GM21737 (cell line): ENCODE measurements at regions not wholly inside any gene's neighbourhood (a gene's known extent, or its start where the extent isn't known, plus 50 kb on each side); places are given as distances from the start of the nearest gene placed in this dataset.
"Not testable (repeated sequence)": the region's sequence is repeated elsewhere in the genome, so short reads cannot be mapped to it uniquely, and the experiment has no call there.

Experiments used
- ATAC-seq: cut with Tn5 transposase; IDR thresholded peaks from one replicate; pipeline ENCODE4 v1.9.1; 2021; ENCODE audit warnings: mild to moderate bottlenecking, moderate library complexity; ENCODE audit not compliant: unreplicated experiment

GRCh38 chr1:185409345-185409744, 92.3 kb upstream of the IVNS1ABP start:
- no peak for ATAC-seq

DNA sequence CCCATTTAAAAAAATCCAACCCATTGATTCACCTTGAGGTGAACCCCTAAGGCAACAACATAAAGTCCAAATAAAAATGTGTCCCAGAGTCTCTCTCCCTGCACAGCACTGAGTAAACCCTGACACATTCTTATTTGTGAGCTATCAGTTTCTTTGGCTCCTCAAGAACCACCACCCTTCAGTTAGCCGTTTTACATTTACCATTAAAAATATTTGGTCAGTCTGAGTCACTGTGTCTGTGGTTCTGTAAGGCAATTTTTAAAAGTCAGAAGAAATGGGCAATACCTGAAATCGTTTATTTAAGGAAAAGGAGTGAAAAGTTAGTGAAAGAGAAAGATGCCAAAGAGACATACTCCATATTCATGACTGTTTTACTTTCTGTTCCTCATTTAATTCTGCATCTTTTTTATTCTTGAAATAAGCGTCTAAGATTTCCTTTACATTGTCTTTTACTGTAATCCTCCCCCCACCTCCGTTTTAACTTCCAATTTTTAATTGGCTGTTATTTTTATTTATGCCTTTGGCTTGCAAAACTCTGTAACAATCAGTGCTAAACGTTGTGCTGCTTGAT, 91.7 kb upstream of the IVNS1ABP start:
- ATAC-seq, result no peak

DNA sequence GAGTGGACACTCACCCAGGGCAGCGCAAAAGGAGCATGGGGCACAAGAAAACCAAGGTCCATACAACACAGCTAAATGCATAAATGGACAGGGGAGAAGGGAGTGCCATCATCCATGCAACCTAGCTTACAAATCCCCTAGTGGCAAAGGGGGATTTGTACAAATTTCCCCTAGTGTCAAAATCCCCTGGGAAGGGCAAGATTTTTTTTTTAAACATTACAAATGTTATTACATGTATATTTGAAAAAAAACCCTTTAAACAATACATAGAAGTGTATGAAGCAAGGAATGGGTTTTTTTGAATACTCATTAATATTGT, 89.6 kb upstream of the IVNS1ABP start:
- no peak for ATAC-seq

DNA sequence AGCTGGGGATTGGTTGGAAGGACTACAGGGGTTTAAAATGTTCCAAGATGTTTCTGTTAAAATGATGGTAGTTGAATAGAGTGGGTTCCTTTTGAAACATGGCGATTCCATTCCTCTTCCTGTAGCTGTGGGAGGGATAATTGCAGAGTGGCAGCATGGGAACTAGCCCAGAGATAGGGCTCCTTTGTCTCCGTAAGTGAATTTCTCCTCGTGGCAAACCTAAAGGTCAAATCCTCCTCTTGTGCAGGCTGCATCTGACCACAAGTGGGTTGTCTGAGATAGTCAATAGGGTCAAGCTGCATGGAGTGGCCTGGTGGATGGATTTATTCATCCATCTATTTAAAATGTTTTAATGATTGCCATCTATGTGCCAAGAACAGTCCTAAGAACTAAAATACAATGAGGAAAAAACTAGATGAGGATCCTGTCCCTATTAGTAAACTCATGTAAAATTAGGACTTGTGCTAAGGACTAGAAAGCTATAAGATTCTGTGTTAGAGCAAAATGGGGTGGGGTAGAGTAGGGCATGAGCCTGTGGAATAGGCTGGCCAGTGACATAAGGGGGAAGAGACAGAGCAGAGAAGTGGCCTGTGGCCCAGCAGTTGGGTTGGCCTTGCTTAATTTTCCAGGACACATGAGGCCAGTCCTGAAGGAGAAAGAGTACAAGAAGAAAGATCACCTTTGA, 89.1 kb upstream of the IVNS1ABP start:
- no peak for ATAC-seq

DNA sequence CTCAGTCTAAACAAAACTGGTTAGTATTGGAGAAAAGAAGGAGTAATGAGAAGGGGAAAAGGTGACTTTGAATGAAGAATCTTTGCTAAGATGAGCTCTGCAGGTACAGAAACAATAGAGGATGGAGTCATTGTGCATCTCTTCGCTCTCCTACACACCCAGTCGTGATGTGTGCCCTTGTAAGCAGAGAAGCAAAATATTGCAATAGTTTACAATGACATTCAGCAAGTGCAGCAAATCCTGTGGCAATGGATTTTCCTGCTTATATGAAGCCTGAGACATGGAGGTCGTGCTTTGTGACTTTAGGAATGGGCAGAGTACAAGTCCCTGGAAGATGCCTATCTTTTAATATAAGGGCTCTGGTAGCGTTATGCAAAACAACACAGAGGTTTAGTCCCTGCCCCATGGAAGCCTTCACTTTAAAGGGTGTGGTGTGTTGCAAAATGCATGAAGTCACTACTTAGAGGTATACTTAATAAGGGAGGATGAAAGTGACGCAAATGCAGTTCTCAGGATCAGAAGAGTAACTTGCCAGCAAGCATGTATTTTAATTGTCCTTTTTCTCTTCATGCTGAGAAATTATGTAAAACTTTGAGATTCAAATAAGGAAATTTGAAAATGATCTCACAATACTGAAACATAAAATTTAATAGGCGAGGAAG, 88.0 kb upstream of the IVNS1ABP start:
- ATAC-seq, result no peak

DNA sequence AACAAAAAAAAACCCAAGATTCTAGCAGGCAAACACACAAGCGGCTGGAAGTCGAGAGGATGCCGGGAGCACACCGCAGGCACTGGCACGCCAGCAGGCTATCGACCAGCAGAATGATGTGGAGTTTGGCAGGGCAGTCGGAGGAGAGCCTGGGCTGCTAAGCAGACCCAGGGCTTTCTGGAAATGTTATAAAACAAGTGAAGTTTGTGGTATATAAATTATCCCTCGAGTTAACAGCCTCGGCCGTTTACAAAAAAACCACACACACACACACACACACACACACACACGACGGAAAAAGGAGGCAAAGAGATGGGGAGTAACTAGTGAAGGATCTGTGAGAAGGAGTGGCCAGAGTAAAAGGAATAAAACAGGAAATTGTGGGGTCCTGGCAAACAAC, 87.2 kb upstream of the IVNS1ABP start:
- no peak for ATAC-seq

DNA sequence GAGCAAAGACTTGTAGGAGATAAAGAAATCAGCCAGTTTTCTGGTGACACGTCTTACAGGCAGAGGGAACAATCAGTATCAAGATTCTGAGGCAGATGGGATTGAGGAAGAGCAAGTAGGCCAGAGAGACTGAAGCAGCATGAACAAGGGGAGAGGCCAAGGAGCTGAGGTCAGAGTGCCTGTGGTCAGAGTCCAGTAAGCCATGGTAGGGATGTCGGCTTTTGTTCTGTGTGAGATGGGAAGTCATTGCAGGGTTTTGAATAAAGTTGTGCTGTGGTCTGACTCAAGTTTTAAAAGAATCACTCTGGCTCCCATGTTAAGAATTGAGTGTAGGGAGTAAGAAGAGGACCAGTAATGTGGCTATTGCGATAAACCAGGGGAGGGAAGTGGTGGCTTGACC, 85.9 kb upstream of the IVNS1ABP start:
- no peak for ATAC-seq

GRCh38 chr1:185401019-185401418, 84.0 kb upstream of the IVNS1ABP start:
- no peak for ATAC-seq

- no peak for ATAC-seq
These were observed 83.0 kb upstream of the IVNS1ABP start for GRCh38 chr1:185400052-185400451.

GRCh38 chr1:185398599-185398998, 81.6 kb upstream of the IVNS1ABP start:
- no peak for ATAC-seq

- ATAC-seq, result no peak
These were observed 81.0 kb upstream of the IVNS1ABP start for GRCh38 chr1:185398022-185398421.

GRCh38 chr1:185397183-185397582, 80.1 kb upstream of the IVNS1ABP start:
- no peak for ATAC-seq

- no peak for ATAC-seq
These were observed 79.1 kb upstream of the IVNS1ABP start for GRCh38 chr1:185396126-185396525.

- ATAC-seq, result no peak
These were observed 76.8 kb upstream of the IVNS1ABP start for GRCh38 chr1:185393815-185394214.

DNA sequence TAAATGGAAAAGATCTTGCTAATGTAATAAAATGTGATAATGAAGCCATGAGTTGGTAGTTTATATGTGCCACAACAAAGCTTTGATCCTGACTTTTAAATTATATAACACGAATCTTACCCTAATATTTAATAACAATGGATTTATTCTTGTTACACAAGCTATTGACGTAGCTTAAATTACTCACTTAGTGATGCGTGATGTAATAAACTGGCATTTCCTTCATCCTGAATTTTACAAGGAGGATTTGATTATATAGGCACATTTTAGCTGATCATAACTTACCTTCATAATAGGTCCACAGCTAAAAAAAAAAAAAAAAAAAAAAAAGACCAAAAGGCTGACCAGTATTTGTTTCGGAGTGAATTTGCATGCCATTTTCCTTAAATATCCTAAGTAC, 76.2 kb upstream of the IVNS1ABP start:
- ATAC-seq, result no peak

DNA sequence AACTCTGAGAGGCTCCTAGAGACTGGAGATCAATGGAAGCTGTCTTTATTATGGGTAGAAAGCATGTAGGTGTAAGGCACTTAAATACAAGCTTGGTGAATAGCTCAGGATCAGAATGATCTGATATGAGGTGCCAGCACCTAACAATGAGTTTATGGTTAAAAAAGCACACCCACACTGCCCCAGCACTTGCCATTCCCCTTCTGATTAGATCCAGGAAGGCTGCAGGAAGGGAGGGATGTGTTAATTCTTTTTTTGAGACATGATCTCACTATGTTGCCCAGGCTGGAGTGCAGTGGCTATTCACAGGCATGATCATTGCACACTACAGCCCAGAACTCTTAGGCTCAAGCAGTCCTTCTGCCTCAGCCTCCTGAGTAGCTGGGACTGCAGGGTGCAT, 71.8 kb upstream of the IVNS1ABP start:
- no peak for ATAC-seq

DNA sequence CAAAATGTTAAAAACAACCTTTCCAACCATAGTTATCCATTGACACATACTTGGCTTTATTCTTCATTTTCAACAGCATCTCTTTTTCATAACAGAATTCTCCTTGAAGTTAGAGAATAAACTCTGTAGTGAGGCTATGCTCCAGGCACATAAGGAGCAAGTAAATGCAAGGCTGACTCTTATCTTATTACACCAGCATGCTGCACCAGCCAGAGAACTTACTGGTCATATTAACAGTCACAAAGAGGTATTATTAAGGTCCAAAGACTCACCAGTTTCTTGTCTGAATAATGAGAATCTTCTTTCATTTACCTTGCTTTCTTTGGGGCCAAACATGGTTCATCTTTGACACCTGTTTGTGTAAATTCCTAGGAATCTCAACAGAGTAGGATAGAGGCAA, 71.3 kb upstream of the IVNS1ABP start:
- ATAC-seq, result no peak

- ATAC-seq, result no peak
These were observed 68.9 kb upstream of the IVNS1ABP start for GRCh38 chr1:185385991-185386390.

GRCh38 chr1:185383805-185384204, 66.8 kb upstream of the IVNS1ABP start:
- not testable (repeated sequence) for ATAC-seq

DNA sequence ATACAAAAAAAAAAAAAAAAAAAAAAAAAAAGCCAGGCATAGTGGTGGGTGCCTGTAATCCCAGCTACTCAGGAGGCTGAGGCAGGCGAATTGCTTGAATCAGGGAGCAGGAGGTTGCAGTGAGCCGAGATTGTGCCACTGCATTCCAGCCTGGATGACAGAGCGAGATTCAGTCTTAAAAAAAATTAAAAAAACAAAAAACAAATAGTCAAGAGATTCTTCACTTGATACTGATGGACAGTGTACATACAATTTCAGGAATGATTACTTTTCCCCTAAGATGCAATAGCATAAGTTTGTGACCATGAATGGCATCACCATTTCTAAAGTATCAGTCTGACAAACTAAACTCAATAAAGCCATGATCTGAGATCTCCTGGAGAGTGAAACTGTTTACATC, 60.8 kb upstream of the IVNS1ABP start:
- ATAC-seq, result no peak

- no peak for ATAC-seq
These were observed 60.0 kb upstream of the IVNS1ABP start for GRCh38 chr1:185376840-185377635.

DNA sequence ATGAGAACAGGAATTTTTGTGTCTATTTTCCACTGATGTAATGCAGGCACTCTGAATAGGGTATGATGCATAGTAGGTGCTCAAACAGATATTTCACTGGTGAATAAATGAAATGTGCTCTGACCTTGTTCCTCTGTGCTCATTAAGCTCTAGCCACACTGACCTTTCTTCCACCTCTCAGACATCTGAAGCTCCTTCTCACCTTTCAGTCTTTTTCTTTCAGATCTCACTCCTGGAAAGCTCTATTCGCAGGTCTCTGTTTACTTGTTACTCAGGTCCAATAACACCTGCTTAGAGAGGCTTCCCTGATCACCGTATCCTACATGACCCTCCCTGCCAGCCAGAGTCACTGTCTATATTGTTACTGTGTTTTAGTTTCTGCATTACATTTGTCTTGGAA, 59.2 kb upstream of the IVNS1ABP start:
- no peak for ATAC-seq
